ENCODE measurements at regions not wholly inside any gene's neighbourhood (a gene's known extent, or its start where the extent isn't known, plus 50 kb on each side); places are given as distances from the start of the nearest gene placed in this dataset.

DNA sequence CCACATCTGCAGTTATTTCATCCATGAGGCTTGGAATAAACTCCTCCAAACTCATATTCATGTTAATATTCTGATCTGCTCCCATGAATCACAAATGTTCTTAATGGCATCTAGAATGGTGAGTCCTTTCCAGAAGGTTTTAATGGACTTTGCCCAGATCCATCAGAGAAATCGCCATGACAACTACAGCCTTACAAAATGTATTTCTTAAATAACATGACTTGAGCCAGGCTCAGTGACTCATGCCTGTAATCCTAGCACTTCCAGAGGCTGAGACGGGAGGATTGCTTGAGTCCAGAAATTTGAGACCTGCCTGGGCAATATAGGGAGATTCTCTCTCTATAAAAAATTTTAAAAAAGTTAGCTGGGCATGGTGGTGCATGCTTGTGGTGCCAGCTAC, 102.1 kb upstream of the TMEM168 start (continued):
- TF ChIP-seq, protein P1, sequence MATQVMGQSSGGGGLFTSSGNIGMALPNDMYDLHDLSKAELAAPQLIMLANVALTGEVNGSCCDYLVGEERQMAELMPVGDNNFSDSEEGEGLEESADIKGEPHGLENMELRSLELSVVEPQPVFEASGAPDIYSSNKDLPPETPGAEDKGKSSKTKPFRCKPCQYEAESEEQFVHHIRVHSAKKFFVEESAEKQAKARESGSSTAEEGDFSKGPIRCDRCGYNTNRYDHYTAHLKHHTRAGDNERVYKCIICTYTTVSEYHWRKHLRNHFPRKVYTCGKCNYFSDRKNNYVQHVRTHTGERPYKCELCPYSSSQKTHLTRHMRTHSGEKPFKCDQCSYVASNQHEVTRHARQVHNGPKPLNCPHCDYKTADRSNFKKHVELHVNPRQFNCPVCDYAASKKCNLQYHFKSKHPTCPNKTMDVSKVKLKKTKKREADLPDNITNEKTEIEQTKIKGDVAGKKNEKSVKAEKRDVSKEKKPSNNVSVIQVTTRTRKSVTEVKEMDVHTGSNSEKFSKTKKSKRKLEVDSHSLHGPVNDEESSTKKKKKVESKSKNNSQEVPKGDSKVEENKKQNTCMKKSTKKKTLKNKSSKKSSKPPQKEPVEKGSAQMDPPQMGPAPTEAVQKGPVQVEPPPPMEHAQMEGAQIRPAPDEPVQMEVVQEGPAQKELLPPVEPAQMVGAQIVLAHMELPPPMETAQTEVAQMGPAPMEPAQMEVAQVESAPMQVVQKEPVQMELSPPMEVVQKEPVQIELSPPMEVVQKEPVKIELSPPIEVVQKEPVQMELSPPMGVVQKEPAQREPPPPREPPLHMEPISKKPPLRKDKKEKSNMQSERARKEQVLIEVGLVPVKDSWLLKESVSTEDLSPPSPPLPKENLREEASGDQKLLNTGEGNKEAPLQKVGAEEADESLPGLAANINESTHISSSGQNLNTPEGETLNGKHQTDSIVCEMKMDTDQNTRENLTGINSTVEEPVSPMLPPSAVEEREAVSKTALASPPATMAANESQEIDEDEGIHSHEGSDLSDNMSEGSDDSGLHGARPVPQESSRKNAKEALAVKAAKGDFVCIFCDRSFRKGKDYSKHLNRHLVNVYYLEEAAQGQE (IDR thresholded peaks at IDR 0.05; ENCODE audit: low read depth, low read length) = no peak
- TF ChIP-seq IRF3 (IDR thresholded peaks at IDR 0.05; ENCODE audit: low read depth, low read length) (no peak), EP300 (IDR thresholded peaks at IDR 0.05; ENCODE audit: borderline replicate concordance in 1 of 2, low read depth in 1 of 2, low read length in 1 of 2) (no peak)

- Histone ChIP-seq H3K9me2 (no peaks in the 10 kb centered on the region), H3K9me3 (no peaks in the 10 kb centered on the region), H3K79me2 (ENCODE audit: insufficient read depth) (no peaks in the 10 kb centered on the region), H4K20me1 (ENCODE audit: insufficient read depth) (no peaks in the 10 kb centered on the region), H3K9ac (no peak overlapping the region), H3F3A (replicated peaks; ENCODE audit: insufficient read depth) (peaks cover 3% of the 10 kb centered on the region), H3K36me3 (replicated peaks in 1 of 2; ENCODE audit: control insufficient read depth in 1 of 2, insufficient read depth in 2 of 2, low read length in 1 of 2) (peaks cover 16 to 30% of the 10 kb centered on the region in 2 experiments), H3K4me2 (no peak overlapping the region), H3K4me1 (ENCODE audit: control insufficient read depth in 1 of 2, insufficient read depth in 2 of 2, low read depth in 1 of 2, low read length in 1 of 2) (no peaks in the 10 kb centered on the region; a peak in 1 of 4 replicates), H2AFZ (ENCODE audit: low read depth) (no peak overlapping the region), H3K27ac (ENCODE audit: low read depth in 2 of 2, low read length in 1 of 2) (peak overlapping the region in 1 of 2 experiments; percentile 9; a peak in 1 of 4 replicates), H3K4me3 (ENCODE audit: low read depth in 2 of 2, low read length in 1 of 2) (no peak overlapping the region), H3K27me3 (ENCODE audit: insufficient read depth) (no peaks in the 10 kb centered on the region)
- DNase-seq = no peak
- ChIA-PET POLR2A (no interaction called here), CTCF (interaction anchor here (0.6 kb wide), 1 partner anchor 23 kb away, joined by 3 read pairs; no protein-coding TSS in a partner anchor)
- TF ChIP-seq MXI1 (IDR thresholded peaks at IDR 0.05; ENCODE audit: low read depth, low read length) (no peak), FOXJ3 (CRISPR knock-in tag; IDR thresholded peaks at IDR 0.05) (no peak), SIN3A (IDR thresholded peaks at IDR 0.05; ENCODE audit: borderline replicate concordance, low read depth, low read length) (no peak), RAD21 (IDR thresholded peaks at IDR 0.05; ENCODE audit: low read length) (no peak), RCOR1 (IDR thresholded peaks at IDR 0.05; ENCODE audit: low read length) (no peak), FOXM1 (IDR thresholded peaks at IDR 0.05; ENCODE audit: low read depth) (no peak), TAF1 (IDR thresholded peaks at IDR 0.05; ENCODE audit: borderline replicate concordance, low read depth, low read length) (no peak), CTCF (IDR thresholded peaks at IDR 0.05) (no peak), PBX3 (IDR thresholded peaks at IDR 0.05) (no peak), JUND (IDR thresholded peaks at IDR 0.05) (no peak), NFIC (IDR thresholded peaks at IDR 0.05; ENCODE audit: borderline replicate concordance) (no peak), USF1 (IDR thresholded peaks at IDR 0.05; ENCODE audit: borderline replicate concordance, low read depth) (no peak), CHD2 (IDR thresholded peaks at IDR 0.05; ENCODE audit: low read length, partially characterized antibody) (no peak), RFX5 (IDR thresholded peaks at IDR 0.05; ENCODE audit: low read length) (no peak), SMC3 (IDR thresholded peaks at IDR 0.05; ENCODE audit: low read depth, low read length) (no peak), YY1 (IDR thresholded peaks at IDR 0.05; ENCODE audit: low read depth) (no peak), POLR2AphosphoS5 (IDR thresholded peaks at IDR 0.05; ENCODE audit: low read depth, low read length) (no peak), TCF12 (IDR thresholded peaks at IDR 0.05) (no peak), GATA2 (CRISPR knock-in tag; IDR thresholded peaks at IDR 0.05) (no peak), EZH2phosphoT487 (IDR thresholded peaks at IDR 0.05; ENCODE audit: borderline replicate concordance, low read depth) (no peak)
Observed at GRCh38 chr7:112891698-112892097, 101.5 kb upstream of the TMEM168 start.

Measured in SK-N-SH (cell line).